ENCODE measurements at regions not wholly inside any gene's neighbourhood (a gene's known extent, or its start where the extent isn't known, plus 50 kb on each side); places are given as distances from the start of the nearest gene placed in this dataset.

DNA sequence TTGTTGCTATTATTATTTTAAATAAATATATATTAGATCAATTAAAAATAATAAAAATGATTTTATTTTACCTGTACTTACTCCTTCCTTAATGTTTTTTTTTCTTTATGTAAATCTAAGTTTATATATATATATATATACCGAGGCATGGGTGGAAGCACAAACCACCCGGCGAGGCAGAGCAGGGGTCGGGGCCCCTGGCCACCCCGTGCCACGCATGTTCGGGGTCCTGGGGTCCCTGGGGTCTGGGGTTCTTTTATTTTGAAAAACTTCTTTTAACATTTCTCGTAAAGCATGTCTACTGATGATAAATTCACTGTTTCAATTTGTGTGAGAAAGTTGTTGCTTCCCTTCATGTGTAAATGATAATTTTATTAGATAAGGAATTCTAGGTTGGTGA, 976.1 kb downstream of the REEP3 start (continued):
- TF ChIP-seq, protein P1, sequence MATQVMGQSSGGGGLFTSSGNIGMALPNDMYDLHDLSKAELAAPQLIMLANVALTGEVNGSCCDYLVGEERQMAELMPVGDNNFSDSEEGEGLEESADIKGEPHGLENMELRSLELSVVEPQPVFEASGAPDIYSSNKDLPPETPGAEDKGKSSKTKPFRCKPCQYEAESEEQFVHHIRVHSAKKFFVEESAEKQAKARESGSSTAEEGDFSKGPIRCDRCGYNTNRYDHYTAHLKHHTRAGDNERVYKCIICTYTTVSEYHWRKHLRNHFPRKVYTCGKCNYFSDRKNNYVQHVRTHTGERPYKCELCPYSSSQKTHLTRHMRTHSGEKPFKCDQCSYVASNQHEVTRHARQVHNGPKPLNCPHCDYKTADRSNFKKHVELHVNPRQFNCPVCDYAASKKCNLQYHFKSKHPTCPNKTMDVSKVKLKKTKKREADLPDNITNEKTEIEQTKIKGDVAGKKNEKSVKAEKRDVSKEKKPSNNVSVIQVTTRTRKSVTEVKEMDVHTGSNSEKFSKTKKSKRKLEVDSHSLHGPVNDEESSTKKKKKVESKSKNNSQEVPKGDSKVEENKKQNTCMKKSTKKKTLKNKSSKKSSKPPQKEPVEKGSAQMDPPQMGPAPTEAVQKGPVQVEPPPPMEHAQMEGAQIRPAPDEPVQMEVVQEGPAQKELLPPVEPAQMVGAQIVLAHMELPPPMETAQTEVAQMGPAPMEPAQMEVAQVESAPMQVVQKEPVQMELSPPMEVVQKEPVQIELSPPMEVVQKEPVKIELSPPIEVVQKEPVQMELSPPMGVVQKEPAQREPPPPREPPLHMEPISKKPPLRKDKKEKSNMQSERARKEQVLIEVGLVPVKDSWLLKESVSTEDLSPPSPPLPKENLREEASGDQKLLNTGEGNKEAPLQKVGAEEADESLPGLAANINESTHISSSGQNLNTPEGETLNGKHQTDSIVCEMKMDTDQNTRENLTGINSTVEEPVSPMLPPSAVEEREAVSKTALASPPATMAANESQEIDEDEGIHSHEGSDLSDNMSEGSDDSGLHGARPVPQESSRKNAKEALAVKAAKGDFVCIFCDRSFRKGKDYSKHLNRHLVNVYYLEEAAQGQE (IDR thresholded peaks at IDR 0.05; ENCODE audit: unreplicated experiment), result no peak

DNA sequence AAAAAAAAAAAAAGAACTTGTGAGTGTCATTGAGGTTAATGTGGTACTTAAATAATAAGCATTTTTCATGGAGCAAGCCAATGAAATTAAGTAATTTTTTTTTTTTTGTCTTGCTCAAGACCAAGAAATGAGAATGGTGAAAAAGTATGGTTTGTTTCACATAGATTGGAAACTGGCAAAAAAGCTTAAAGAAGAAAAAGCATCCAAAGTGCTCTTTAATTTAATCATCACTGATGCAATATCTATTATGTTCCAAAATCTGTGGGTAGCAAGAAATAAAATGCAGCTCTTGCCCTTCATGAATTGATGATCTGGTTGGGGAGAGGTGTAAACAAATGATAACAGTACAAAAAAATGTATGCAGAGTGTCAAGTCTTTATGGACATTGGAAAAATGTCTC, 980.6 kb downstream of the REEP3 start:
- Mint-ChIP-seq H3K27ac (no peak overlapping the region), H3K4me1 (peaks cover 13% of the 10 kb centered on the region), H3K27me3 (ENCODE audit: insufficient read depth, low read depth, poor library complexity) (peaks cover 2% of the 10 kb centered on the region), H3K9me3 (no peaks in the 10 kb centered on the region), H3K4me3 (no peak overlapping the region), H3K36me3 (ENCODE audit: low read depth) (no peaks in the 10 kb centered on the region)
- Histone ChIP-seq H3K27ac (ENCODE audit: low read depth) (no peak overlapping the region), H3F3A (replicated peaks; ENCODE audit: low read depth) (no peaks in the 10 kb centered on the region), H2AFZ (no peak overlapping the region), H4K20me1 (replicated peaks; ENCODE audit: insufficient read depth) (no peaks in the 10 kb centered on the region), H3K79me2 (replicated peaks; ENCODE audit: insufficient read depth) (no peaks in the 10 kb centered on the region), H3K4me2 (no peak overlapping the region), H3K4me1 (ENCODE audit: insufficient read depth) (peaks cover 6% of the 10 kb centered on the region; the same call in 1 of the 2 replicates), H3K36me3 (ENCODE audit: insufficient read depth) (no peaks in the 10 kb centered on the region), H3K4me3 (no peak overlapping the region), H3K27me3 (ENCODE audit: insufficient read depth) (no peaks in the 10 kb centered on the region), H3K9me2 (ENCODE audit: insufficient read depth) (no peaks in the 10 kb centered on the region)
- no peak for DNase-seq (ENCODE audit: low spot score)
- ATAC-seq, result no peak
- TF ChIP-seq CREB1 (CRISPR knock-in tag; IDR thresholded peaks at IDR 0.05; ENCODE audit: low read depth), result no peak
- no peak for TF ChIP-seq EZH2phosphoT487 (IDR thresholded peaks at IDR 0.05; ENCODE audit: unreplicated experiment)
- no peak for TF ChIP-seq EZH2 (IDR thresholded peaks at IDR 0.05; ENCODE audit: low read depth, unreplicated experiment)
- TF ChIP-seq ZNF331 (CRISPR knock-in tag; IDR thresholded peaks at IDR 0.05; ENCODE audit: low read depth), result no peak
- no peak for TF ChIP-seq POLR2AphosphoS5 (IDR thresholded peaks at IDR 0.05; ENCODE audit: low read depth)
- no peak for TF ChIP-seq JUNB (IDR thresholded peaks at IDR 0.05; ENCODE audit: unreplicated experiment)
- TF ChIP-seq, protein P1 (IDR thresholded peaks at IDR 0.05; ENCODE audit: unreplicated experiment), result no peak
- TF ChIP-seq, protein P2, sequence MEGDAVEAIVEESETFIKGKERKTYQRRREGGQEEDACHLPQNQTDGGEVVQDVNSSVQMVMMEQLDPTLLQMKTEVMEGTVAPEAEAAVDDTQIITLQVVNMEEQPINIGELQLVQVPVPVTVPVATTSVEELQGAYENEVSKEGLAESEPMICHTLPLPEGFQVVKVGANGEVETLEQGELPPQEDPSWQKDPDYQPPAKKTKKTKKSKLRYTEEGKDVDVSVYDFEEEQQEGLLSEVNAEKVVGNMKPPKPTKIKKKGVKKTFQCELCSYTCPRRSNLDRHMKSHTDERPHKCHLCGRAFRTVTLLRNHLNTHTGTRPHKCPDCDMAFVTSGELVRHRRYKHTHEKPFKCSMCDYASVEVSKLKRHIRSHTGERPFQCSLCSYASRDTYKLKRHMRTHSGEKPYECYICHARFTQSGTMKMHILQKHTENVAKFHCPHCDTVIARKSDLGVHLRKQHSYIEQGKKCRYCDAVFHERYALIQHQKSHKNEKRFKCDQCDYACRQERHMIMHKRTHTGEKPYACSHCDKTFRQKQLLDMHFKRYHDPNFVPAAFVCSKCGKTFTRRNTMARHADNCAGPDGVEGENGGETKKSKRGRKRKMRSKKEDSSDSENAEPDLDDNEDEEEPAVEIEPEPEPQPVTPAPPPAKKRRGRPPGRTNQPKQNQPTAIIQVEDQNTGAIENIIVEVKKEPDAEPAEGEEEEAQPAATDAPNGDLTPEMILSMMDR (conservative IDR thresholded peaks at IDR 0.05; ENCODE audit: low read depth in 2 of 2), result no peak
- no peak for TF ChIP-seq ZNF114 (CRISPR knock-in tag; IDR thresholded peaks at IDR 0.05)
- TF ChIP-seq, protein P3, sequence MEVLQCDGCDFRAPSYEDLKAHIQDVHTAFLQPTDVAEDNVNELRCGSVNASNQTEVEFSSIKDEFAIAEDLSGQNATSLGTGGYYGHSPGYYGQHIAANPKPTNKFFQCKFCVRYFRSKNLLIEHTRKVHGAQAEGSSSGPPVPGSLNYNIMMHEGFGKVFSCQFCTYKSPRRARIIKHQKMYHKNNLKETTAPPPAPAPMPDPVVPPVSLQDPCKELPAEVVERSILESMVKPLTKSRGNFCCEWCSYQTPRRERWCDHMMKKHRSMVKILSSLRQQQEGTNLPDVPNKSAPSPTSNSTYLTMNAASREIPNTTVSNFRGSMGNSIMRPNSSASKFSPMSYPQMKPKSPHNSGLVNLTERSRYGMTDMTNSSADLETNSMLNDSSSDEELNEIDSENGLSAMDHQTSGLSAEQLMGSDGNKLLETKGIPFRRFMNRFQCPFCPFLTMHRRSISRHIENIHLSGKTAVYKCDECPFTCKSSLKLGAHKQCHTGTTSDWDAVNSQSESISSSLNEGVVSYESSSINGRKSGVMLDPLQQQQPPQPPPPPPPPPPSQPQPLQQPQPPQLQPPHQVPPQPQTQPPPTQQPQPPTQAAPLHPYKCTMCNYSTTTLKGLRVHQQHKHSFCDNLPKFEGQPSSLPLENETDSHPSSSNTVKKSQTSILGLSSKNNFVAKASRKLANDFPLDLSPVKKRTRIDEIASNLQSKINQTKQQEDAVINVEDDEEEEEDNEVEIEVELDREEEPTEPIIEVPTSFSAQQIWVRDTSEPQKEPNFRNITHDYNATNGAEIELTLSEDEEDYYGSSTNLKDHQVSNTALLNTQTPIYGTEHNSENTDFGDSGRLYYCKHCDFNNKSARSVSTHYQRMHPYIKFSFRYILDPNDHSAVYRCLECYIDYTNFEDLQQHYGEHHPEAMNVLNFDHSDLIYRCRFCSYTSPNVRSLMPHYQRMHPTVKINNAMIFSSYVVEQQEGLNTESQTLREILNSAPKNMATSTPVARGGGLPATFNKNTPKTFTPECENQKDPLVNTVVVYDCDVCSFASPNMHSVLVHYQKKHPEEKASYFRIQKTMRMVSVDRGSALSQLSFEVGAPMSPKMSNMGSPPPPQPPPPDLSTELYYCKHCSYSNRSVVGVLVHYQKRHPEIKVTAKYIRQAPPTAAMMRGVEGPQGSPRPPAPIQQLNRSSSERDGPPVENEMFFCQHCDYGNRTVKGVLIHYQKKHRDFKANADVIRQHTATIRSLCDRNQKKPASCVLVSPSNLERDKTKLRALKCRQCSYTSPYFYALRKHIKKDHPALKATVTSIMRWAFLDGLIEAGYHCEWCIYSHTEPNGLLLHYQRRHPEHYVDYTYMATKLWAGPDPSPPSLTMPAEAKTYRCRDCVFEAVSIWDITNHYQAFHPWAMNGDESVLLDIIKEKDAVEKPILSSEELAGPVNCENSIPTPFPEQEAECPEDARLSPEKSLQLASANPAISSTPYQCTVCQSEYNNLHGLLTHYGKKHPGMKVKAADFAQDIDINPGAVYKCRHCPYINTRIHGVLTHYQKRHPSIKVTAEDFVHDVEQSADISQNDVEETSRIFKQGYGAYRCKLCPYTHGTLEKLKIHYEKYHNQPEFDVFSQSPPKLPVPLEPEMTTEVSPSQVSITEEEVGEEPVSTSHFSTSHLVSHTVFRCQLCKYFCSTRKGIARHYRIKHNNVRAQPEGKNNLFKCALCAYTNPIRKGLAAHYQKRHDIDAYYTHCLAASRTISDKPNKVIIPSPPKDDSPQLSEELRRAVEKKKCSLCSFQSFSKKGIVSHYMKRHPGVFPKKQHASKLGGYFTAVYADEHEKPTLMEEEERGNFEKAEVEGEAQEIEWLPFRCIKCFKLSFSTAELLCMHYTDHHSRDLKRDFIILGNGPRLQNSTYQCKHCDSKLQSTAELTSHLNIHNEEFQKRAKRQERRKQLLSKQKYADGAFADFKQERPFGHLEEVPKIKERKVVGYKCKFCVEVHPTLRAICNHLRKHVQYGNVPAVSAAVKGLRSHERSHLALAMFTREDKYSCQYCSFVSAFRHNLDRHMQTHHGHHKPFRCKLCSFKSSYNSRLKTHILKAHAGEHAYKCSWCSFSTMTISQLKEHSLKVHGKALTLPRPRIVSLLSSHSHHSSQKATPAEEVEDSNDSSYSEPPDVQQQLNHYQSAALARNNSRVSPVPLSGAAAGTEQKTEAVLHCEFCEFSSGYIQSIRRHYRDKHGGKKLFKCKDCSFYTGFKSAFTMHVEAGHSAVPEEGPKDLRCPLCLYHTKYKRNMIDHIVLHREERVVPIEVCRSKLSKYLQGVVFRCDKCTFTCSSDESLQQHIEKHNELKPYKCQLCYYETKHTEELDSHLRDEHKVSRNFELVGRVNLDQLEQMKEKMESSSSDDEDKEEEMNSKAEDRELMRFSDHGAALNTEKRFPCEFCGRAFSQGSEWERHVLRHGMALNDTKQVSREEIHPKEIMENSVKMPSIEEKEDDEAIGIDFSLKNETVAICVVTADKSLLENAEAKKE (CRISPR knock-in tag; IDR thresholded peaks at IDR 0.05), result no peak
